HK-2 (cell line): ENCODE measurements at regions not wholly inside any gene's neighbourhood (a gene's known extent, or its start where the extent isn't known, plus 50 kb on each side); places are given as distances from the start of the nearest gene placed in this dataset.
A peak's percentile ranks its signal among the peaks of the same experiment; 100 is the strongest.
"Not testable (repeated sequence)": the region's sequence is repeated elsewhere in the genome, so short reads cannot be mapped to it uniquely, and the experiment has no call there.

Experiments used
- DNase-seq: peaks from one replicate; pipeline ENCODE4 v3.0.0-alpha.2; 2018; ENCODE audit not compliant: unreplicated experiment

DNA sequence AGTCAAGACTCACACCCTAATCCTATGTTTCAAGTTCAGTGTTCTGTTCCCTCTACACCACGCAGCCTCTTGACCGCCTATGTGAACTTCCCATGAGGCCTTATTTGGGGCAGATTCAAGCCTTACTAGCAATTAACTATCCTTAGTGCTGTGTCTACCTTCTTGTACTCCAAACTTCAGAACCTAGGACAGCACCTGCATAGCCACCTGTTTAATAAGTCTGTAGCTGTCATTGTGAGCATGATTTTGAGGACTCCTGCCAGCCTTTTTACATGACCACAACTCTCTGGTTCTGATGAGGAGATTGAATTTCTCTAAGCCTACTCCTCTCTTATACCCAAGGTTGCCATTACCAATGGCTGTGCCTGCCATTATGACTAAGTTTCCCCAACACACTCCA lies 50.8 kb upstream of the PCSK1 start:
- DNase-seq = peak; percentile 1

DNA sequence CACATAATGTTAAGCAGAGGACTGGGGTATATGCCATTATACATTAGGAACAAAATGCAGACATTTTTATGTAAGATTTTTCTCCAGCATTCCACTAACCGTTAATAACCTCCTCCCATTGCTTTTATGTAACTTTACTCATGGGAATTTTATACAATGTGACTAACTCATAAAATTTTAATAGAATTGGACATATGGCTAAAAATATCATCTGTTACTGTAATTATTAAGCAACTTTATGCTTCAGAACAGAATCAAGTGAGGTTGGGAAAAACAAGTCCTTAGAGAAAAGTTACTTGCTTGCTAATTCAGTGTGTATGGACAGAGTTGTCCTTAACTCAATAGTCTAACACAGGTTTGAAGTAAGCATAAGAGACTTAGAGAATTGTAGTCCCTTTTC lies 54.8 kb upstream of the PCSK1 start:
- no peak for DNase-seq

- DNase-seq = no peak
These were observed 56.5 kb upstream of the PCSK1 start for GRCh38 chr5:96489532-96489931.

- no peak for DNase-seq
These were observed 59.5 kb upstream of the PCSK1 start for GRCh38 chr5:96492459-96493047.

DNA sequence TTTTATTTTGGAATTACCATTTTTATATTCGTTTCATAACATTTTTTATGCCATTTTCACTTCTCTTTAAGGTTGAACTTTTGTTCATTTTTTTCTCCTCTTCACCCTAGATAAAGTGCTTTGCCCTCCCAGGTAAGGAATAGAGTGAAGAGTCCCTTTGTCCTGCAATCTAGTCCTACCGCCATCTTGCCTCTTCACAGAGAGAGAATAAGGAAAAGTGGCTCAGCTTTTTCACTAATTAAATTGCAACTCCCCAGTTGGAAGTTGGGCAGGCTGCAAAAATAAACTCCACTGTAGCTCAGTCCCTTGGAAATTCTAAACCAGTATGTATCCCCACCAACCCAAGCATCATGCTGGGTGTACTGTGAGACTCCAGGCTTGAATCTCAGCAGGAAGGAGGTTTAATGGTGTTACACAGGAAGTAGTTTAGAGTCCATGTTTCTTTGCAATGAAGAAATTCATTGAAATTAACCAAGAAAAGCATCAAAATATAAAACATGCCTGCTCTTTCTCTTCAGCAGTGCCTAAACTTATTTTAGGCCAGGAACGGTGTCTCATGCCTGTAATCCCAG lies 60.3 kb upstream of the PCSK1 start:
- DNase-seq = no peak

- DNase-seq = not testable (repeated sequence)
These were observed 62.4 kb upstream of the PCSK1 start for GRCh38 chr5:96495412-96495811.

DNA sequence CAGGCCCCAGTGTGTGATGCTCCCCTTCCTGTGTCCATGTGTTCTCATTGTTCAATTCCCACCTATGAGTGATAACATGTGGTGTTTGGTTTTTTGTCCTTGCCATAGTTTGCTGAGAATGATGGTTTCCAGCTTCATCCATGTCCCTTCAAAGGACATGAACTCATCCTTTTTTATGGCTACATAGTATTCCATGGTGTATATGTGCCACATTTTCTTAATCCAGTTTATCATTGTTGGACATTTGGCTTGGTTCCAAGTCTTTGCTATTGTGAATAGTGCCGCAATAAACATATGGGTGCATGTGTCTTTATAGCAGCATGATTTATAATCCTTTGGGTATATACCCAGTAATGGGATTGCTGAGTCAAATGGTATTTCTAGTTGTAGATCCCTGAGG lies 64.0 kb upstream of the PCSK1 start:
- DNase-seq = not testable (repeated sequence)

GRCh38 chr5:96499753-96500345 lies 66.8 kb upstream of the PCSK1 start:
- no peak for DNase-seq

- DNase-seq = no peak
These were observed 69.1 kb upstream of the PCSK1 start for GRCh38 chr5:96501991-96502646.

GRCh38 chr5:96503501-96504236 lies 70.6 kb upstream of the PCSK1 start:
- no peak for DNase-seq

DNA sequence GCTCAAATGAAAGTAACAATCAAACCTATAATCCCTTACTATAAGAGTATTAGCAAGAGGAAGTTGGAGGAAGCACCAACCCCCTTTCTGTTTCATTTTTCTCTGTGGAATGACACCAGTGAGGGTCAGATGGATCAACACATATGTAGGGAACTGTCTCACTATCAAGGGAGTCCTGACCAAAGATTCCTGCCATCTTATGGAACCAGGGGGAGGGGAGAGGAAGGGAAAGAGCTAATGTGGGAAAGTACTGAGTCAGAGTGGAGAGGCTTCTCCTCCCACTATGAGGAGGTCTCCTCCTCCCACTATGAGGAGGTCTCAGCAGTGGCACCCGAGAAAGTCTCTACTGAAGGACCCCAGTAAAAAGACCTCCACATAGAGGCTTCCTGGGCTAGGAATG lies 73.3 kb upstream of the PCSK1 start:
- no peak for DNase-seq

- DNase-seq = no peak
These were observed 73.9 kb upstream of the PCSK1 start for GRCh38 chr5:96506866-96507527.

DNA sequence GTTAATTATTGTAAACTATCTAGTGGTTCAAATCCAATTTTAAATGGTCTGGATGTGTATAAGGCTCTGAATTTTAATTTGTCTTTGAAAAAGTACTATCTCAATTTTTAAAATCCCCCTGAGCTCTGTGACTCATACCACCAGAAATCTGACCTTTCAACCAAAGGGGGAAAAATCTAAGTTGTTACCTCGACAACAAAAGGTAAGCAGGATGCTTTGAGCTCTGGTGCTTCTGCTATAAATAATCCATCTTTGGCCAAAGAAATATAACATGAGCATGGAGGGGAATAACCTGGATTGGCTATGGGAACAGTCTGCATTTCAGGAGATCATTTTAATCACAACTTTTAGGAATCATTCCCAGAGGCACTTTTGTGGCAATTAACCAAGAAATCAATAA lies 76.3 kb upstream of the PCSK1 start:
- no peak for DNase-seq

DNA sequence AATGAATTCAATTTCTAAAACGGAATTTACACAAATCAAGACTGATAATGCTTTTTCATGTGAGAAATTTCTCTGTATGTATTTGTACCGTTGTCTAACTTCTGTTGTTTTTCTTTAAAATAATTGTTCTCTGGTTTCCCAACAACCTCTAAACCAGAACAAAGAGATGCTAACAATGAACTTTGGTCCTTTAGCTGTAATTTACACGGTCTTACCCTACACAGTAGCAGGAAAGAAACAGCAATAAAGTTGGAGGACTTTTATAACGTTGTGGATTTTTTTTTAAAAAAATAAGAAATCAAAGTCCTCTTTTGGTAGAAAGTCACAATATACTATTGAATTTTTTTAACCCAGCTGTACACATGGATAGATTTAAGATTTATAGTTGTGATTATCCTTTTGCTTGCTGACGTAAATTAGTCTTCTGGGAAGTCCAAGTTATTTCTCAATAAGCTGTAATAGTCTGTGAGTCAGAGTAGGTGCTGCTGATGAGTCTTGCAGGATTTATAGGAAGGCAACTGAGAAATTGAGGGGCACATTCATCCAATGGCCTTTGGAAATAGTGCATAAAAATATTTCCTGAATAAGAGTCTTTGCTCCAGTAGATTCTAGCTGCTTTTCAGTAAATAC lies 76.8 kb upstream of the PCSK1 start:
- DNase-seq = no peak

DNA sequence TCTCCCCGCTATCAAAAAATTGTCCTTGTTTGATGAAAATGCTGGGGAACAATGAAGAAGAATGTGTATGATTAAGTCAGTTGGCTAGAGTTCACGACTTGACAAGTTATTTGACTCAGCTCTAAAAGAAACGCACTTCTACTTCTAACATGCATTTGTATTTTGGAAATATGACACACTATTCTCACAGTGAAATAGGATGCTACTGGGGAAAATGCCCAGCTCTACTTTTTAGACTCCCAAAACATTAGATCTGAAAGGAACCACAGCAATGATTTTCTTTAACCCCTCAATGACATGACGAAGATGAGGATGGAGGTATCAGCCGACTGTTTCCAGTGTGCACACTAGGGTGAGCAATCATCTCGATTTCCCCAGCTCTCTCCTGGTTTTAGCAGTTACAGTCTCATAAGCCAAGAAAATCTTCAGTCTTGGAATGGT lies 83.6 kb upstream of the PCSK1 start:
- no peak for DNase-seq

- DNase-seq = no peak
These were observed 84.2 kb upstream of the PCSK1 start for GRCh38 chr5:96517295-96517694.

GRCh38 chr5:96520345-96520744 lies 87.3 kb upstream of the PCSK1 start:
- no peak for DNase-seq

DNA sequence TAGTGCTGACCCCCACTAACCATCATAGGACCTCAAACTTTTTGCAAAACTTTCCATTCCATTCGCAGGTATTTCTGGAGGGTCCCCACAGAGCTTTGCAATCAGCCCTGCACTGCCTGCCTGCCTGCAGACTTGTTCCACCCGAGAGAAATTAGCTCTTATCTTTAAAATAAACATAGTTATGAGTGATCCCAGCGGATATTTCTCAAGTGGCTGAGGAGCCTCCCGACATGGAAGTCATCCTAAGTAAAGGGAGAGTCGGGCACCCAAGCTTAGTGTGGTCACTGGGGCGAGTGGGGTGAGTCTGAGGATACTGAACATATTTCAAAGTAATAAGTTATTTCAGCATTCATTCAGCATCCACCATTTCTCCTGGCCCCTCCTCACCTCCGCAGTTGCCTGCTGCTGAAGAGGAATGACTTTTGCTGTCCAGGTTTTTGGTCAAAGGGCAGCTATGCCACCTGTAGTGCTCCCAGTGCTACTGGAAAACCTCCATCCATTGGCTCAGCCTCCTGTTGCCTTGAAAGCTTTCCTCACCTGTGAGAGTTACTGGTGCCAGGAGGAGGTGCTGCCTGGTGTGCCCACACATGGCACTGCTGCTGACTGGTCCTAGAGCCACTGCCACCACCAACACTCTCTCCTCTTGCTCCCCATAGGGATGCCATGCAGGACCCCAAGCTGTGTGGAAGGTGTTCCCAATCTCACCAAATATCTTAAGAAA lies 89.7 kb upstream of the PCSK1 start:
- DNase-seq = no peak

GRCh38 chr5:96527768-96528661 lies 95.0 kb upstream of the PCSK1 start:
- DNase-seq = no peak
